ENCODE measurements at regions not wholly inside any gene's neighbourhood (a gene's known extent, or its start where the extent isn't known, plus 50 kb on each side); places are given as distances from the start of the nearest gene placed in this dataset.

GRCh38 chr7:41294556-41295454 lies 408.1 kb downstream of the INHBA start:
- no peaks in the 10 kb centered on the region for H4K20me1 ChIP-seq (ENCODE audit: insufficient read depth, low read depth, low read length)

GRCh38 chr7:41292487-41292886 lies 410.4 kb downstream of the INHBA start:
- H3K9me2 ChIP-seq (replicated peaks; ENCODE audit: insufficient read depth, low read length), result no peaks in the 10 kb centered on the region
- H2AFZ ChIP-seq (ENCODE audit: low read length), result no peak overlapping the region
- no peaks in the 10 kb centered on the region for H3K4me1 ChIP-seq (ENCODE audit: low read length)
- no peak overlapping the region for H3K27ac ChIP-seq (ENCODE audit: low read length)
- no peak overlapping the region for H3K4me3 ChIP-seq (ENCODE audit: low read length)
- H3K4me2 ChIP-seq (ENCODE audit: low read depth, low read length, poor library complexity, severe bottlenecking), result no peak overlapping the region
- H3K79me2 ChIP-seq (ENCODE audit: low read length), result no peaks in the 10 kb centered on the region
- H4K20me1 ChIP-seq (ENCODE audit: insufficient read depth, low read depth, low read length), result no peaks in the 10 kb centered on the region
- H3K9ac ChIP-seq (ENCODE audit: low read length), result no peak overlapping the region
- H3K36me3 ChIP-seq (ENCODE audit: insufficient read depth, low read length), result no peaks in the 10 kb centered on the region
- H3K27me3 ChIP-seq (ENCODE audit: low read length), result no peaks in the 10 kb centered on the region
- peaks cover 4% of the 10 kb centered on the region; the same call in 1 of the 2 replicates for H3K9me3 ChIP-seq (ENCODE audit: low read length)
- no peak for DNase-seq

More at GRCh38 chr7:41294556-41295454, 408.1 kb downstream of the INHBA start:
- no peak overlapping the region for H3K9ac ChIP-seq (ENCODE audit: low read length)
- no peaks in the 10 kb centered on the region for H3K27me3 ChIP-seq (ENCODE audit: low read length)
- H3K79me2 ChIP-seq (ENCODE audit: low read length), result no peaks in the 10 kb centered on the region
- H3K9me3 ChIP-seq (ENCODE audit: low read length), result no peaks in the 10 kb centered on the region
- H3K4me1 ChIP-seq (ENCODE audit: low read length), result no peaks in the 10 kb centered on the region
- no peaks in the 10 kb centered on the region for H3K9me2 ChIP-seq (replicated peaks; ENCODE audit: insufficient read depth, low read length)
- no peaks in the 10 kb centered on the region for H3K36me3 ChIP-seq (ENCODE audit: insufficient read depth, low read length)
- H3K27ac ChIP-seq (ENCODE audit: low read length), result no peak overlapping the region
- no peak overlapping the region for H2AFZ ChIP-seq (ENCODE audit: low read length)
- H3K4me2 ChIP-seq (ENCODE audit: low read depth, low read length, poor library complexity, severe bottlenecking), result no peak overlapping the region
- no peak overlapping the region for H3K4me3 ChIP-seq (ENCODE audit: low read length)
- no peak for DNase-seq

GRCh38 chr7:41287559-41288335 lies 415.1 kb downstream of the INHBA start:
- H2AFZ ChIP-seq (ENCODE audit: low read length), result no peak overlapping the region
- H3K9ac ChIP-seq (ENCODE audit: low read length), result no peak overlapping the region
- H3K4me3 ChIP-seq (ENCODE audit: low read length), result no peak overlapping the region
- H3K4me2 ChIP-seq (ENCODE audit: low read depth, low read length, poor library complexity, severe bottlenecking), result no peak overlapping the region
- H3K27ac ChIP-seq (ENCODE audit: low read length), result no peak overlapping the region
- peaks cover 4% of the 10 kb centered on the region; the same call in 1 of the 2 replicates for H3K9me3 ChIP-seq (ENCODE audit: low read length)
- H3K79me2 ChIP-seq (ENCODE audit: low read length), result no peaks in the 10 kb centered on the region
- no peaks in the 10 kb centered on the region for H3K4me1 ChIP-seq (ENCODE audit: low read length)
- no peaks in the 10 kb centered on the region for H4K20me1 ChIP-seq (ENCODE audit: insufficient read depth, low read depth, low read length)
- H3K27me3 ChIP-seq (ENCODE audit: low read length), result no peaks in the 10 kb centered on the region
- no peaks in the 10 kb centered on the region for H3K36me3 ChIP-seq (ENCODE audit: insufficient read depth, low read length)
- no peaks in the 10 kb centered on the region for H3K9me2 ChIP-seq (replicated peaks; ENCODE audit: insufficient read depth, low read length)
- DNase-seq, result no peak

- no peaks in the 10 kb centered on the region for H3K9me2 ChIP-seq (replicated peaks; ENCODE audit: insufficient read depth, low read length)
- no peak overlapping the region for H3K9ac ChIP-seq (ENCODE audit: low read length)
- H3K27me3 ChIP-seq (ENCODE audit: low read length), result no peaks in the 10 kb centered on the region
- no peak overlapping the region for H3K27ac ChIP-seq (ENCODE audit: low read length)
- H3K4me1 ChIP-seq (ENCODE audit: low read length), result no peaks in the 10 kb centered on the region
- no peaks in the 10 kb centered on the region for H3K79me2 ChIP-seq (ENCODE audit: low read length)
- DNase-seq, result no peak
- no peaks in the 10 kb centered on the region for H4K20me1 ChIP-seq (ENCODE audit: insufficient read depth, low read depth, low read length)
- no peak overlapping the region for H2AFZ ChIP-seq (ENCODE audit: low read length)
- H3K4me3 ChIP-seq (ENCODE audit: low read length), result no peak overlapping the region
- H3K36me3 ChIP-seq (ENCODE audit: insufficient read depth, low read length), result no peaks in the 10 kb centered on the region
- H3K4me2 ChIP-seq (ENCODE audit: low read depth, low read length, poor library complexity, severe bottlenecking), result no peak overlapping the region
- H3K9me3 ChIP-seq (ENCODE audit: low read length), result no peaks in the 10 kb centered on the region
Observed at GRCh38 chr7:41280491-41280890, 422.4 kb downstream of the INHBA start.

- Histone ChIP-seq H3K79me2 (ENCODE audit: low read length) (no peaks in the 10 kb centered on the region), H3K27ac (ENCODE audit: low read length) (no peak overlapping the region), H2AFZ (ENCODE audit: low read length) (no peak overlapping the region), H3K9me2 (replicated peaks; ENCODE audit: insufficient read depth, low read length) (no peaks in the 10 kb centered on the region), H3K9ac (ENCODE audit: low read length) (no peak overlapping the region), H3K4me3 (ENCODE audit: low read length) (no peak overlapping the region), H3K27me3 (ENCODE audit: low read length) (no peaks in the 10 kb centered on the region), H4K20me1 (ENCODE audit: insufficient read depth, low read depth, low read length) (no peaks in the 10 kb centered on the region), H3K36me3 (ENCODE audit: insufficient read depth, low read length) (no peaks in the 10 kb centered on the region), H3K4me1 (ENCODE audit: low read length) (no peaks in the 10 kb centered on the region), H3K4me2 (ENCODE audit: low read depth, low read length, poor library complexity, severe bottlenecking) (no peak overlapping the region), H3K9me3 (ENCODE audit: low read length) (no peaks in the 10 kb centered on the region)
- no peak for DNase-seq
Observed at GRCh38 chr7:41277561-41277960, 425.3 kb downstream of the INHBA start.

- no peaks in the 10 kb centered on the region for H3K79me2 ChIP-seq (ENCODE audit: low read length)
- no peaks in the 10 kb centered on the region for H3K36me3 ChIP-seq (ENCODE audit: insufficient read depth, low read length)
- no peaks in the 10 kb centered on the region for H3K9me2 ChIP-seq (replicated peaks; ENCODE audit: insufficient read depth, low read length)
- H3K4me2 ChIP-seq (ENCODE audit: low read depth, low read length, poor library complexity, severe bottlenecking), result no peak overlapping the region
- DNase-seq, result no peak
- H3K27me3 ChIP-seq (ENCODE audit: low read length), result no peaks in the 10 kb centered on the region
- H3K4me3 ChIP-seq (ENCODE audit: low read length), result no peak overlapping the region
- no peaks in the 10 kb centered on the region for H4K20me1 ChIP-seq (ENCODE audit: insufficient read depth, low read depth, low read length)
- no peak overlapping the region for H2AFZ ChIP-seq (ENCODE audit: low read length)
- no peaks in the 10 kb centered on the region for H3K9me3 ChIP-seq (ENCODE audit: low read length)
- no peak overlapping the region for H3K27ac ChIP-seq (ENCODE audit: low read length)
- no peaks in the 10 kb centered on the region for H3K4me1 ChIP-seq (ENCODE audit: low read length)
- H3K9ac ChIP-seq (ENCODE audit: low read length), result no peak overlapping the region
Observed at GRCh38 chr7:41275255-41275654, 427.6 kb downstream of the INHBA start.

- Histone ChIP-seq H3K4me2 (ENCODE audit: low read depth, low read length, poor library complexity, severe bottlenecking) (no peak overlapping the region), H3K27ac (ENCODE audit: low read length) (no peak overlapping the region), H3K79me2 (ENCODE audit: low read length) (no peaks in the 10 kb centered on the region), H3K9ac (ENCODE audit: low read length) (no peak overlapping the region), H3K4me1 (ENCODE audit: low read length) (no peaks in the 10 kb centered on the region), H3K36me3 (ENCODE audit: insufficient read depth, low read length) (no peaks in the 10 kb centered on the region), H3K4me3 (ENCODE audit: low read length) (no peak overlapping the region), H3K9me2 (replicated peaks; ENCODE audit: insufficient read depth, low read length) (no peaks in the 10 kb centered on the region), H3K27me3 (ENCODE audit: low read length) (no peaks in the 10 kb centered on the region), H2AFZ (ENCODE audit: low read length) (no peak overlapping the region), H3K9me3 (ENCODE audit: low read length) (no peaks in the 10 kb centered on the region), H4K20me1 (ENCODE audit: insufficient read depth, low read depth, low read length) (no peaks in the 10 kb centered on the region)
- no peak for DNase-seq
Observed at GRCh38 chr7:41274179-41274578, 428.7 kb downstream of the INHBA start.

GRCh38 chr7:41272664-41273063 lies 430.2 kb downstream of the INHBA start:
- Histone ChIP-seq H3K9me3 (ENCODE audit: low read length) (no peaks in the 10 kb centered on the region), H3K9me2 (replicated peaks; ENCODE audit: insufficient read depth, low read length) (no peaks in the 10 kb centered on the region), H2AFZ (ENCODE audit: low read length) (no peak overlapping the region), H3K79me2 (ENCODE audit: low read length) (no peaks in the 10 kb centered on the region), H3K27me3 (ENCODE audit: low read length) (no peaks in the 10 kb centered on the region), H3K27ac (ENCODE audit: low read length) (no peak overlapping the region), H3K36me3 (ENCODE audit: insufficient read depth, low read length) (no peaks in the 10 kb centered on the region), H3K4me1 (ENCODE audit: low read length) (no peaks in the 10 kb centered on the region), H4K20me1 (ENCODE audit: insufficient read depth, low read depth, low read length) (no peaks in the 10 kb centered on the region), H3K4me2 (ENCODE audit: low read depth, low read length, poor library complexity, severe bottlenecking) (no peak overlapping the region), H3K9ac (ENCODE audit: low read length) (no peak overlapping the region), H3K4me3 (ENCODE audit: low read length) (no peak overlapping the region)
- DNase-seq, result no peak
